ENCODE measurements at regions not wholly inside any gene's neighbourhood (a gene's known extent, or its start where the extent isn't known, plus 50 kb on each side); places are given as distances from the start of the nearest gene placed in this dataset.

DNA sequence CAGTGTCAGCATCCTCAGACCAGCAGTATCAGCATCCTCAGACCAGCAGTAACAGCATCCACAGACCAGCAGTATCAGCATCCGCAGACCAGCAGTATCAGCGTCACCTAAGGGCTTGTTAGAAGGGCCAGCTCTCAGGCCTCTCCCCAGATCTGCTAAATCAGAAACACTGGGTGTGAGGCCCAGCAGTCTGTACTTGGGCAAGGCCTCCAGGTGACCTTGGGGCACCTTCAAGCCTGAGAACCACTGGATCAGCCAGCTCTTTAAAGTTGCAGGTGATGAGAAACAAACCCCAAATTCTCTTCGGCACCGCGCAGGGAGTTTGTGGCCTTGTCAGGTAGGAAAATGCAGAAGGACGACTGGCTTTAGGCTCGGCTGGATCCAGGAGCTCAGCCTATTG, 290.5 kb upstream of the CDH4 start:
- H3K4me3 ChIP-seq (ENCODE audit: low read depth, low read length) = no peak overlapping the region
- DNase-seq (ENCODE audit: low read depth) = no peak
- TF ChIP-seq, protein P1, sequence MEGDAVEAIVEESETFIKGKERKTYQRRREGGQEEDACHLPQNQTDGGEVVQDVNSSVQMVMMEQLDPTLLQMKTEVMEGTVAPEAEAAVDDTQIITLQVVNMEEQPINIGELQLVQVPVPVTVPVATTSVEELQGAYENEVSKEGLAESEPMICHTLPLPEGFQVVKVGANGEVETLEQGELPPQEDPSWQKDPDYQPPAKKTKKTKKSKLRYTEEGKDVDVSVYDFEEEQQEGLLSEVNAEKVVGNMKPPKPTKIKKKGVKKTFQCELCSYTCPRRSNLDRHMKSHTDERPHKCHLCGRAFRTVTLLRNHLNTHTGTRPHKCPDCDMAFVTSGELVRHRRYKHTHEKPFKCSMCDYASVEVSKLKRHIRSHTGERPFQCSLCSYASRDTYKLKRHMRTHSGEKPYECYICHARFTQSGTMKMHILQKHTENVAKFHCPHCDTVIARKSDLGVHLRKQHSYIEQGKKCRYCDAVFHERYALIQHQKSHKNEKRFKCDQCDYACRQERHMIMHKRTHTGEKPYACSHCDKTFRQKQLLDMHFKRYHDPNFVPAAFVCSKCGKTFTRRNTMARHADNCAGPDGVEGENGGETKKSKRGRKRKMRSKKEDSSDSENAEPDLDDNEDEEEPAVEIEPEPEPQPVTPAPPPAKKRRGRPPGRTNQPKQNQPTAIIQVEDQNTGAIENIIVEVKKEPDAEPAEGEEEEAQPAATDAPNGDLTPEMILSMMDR (conservative IDR thresholded peaks at IDR 0.05; ENCODE audit: low read depth, low read length) = no peak

DNA sequence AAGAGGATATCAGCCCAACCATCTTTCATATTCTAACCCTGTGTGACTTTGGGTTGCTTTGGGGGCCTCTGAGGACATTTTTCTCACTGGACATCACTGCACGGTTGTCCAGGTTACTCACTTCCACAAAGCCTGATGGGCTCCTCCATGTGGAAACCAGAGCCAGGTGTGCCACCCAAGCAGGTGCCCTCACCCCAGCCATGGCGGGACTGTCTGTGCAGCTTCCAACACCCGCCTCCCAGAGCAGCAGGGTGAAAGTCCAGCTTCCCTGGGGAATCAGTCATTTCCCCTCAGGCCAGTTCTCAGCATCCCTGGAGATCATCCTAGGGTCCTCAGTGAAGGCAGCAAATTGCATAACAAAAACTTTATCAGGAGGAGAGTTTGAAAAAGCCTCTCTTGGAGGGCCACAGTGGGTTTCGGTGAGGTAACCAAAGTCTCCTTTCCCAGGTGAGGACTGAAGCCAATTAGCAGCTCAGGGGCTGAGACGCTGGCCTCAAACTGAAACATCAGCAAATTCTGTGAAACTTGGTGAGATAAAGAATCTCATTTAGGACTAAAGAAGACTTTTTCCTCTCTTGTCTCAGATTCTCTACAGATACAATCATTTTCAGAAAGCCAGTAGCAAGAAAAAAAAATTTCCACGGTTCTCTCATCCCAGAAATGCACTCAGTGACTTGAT, 289.6 kb upstream of the CDH4 start:
- TF ChIP-seq, protein P1 (conservative IDR thresholded peaks at IDR 0.05; ENCODE audit: low read depth, low read length) = no peak
- H3K4me3 ChIP-seq (ENCODE audit: low read depth, low read length) = no peak overlapping the region
- DNase-seq (ENCODE audit: low read depth) = no peak

DNA sequence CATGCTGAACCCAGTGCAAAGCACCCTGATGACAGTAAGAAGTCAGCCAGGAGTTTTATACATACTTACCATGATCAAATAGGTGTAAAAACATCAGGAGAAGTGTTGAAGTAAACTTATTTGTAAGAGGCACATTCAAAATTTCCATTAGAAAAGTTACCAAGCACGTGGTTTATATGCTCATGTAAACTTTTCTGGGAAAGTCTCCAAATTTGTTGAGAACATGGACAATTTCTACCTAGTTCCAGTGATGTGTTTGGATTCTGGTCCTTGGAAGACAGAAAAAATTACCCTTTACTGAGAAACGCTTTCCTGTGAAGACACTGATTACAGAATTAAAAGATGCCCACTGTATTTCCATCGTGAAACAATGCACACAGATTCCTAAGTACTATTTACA, 288.9 kb upstream of the CDH4 start:
- TF ChIP-seq, protein P1 (conservative IDR thresholded peaks at IDR 0.05; ENCODE audit: low read depth, low read length) = no peak
- DNase-seq (ENCODE audit: low read depth) = no peak
- no peak overlapping the region for H3K4me3 ChIP-seq (ENCODE audit: low read depth, low read length)

DNA sequence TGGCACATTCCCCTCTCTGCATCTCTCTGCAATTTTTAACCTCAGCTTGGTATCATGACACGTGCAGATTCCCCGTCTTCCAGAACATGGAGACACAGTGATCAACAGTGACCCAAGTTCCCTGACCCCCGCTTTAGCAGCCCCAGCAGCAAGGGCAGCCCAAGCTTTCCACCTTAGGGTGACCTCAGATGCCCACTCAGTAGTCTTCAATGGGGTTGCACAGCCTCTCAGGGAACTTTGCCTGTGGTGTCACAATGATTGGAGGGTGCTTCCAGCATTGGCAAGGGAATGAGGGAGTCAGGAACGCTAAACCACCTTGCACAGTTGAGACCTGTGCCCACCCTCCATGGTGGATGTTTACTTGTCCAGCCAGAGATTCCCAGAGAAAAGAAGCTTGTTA, 287.1 kb upstream of the CDH4 start:
- no peak overlapping the region for H3K4me3 ChIP-seq (ENCODE audit: low read depth, low read length)
- no peak for DNase-seq (ENCODE audit: low read depth)
- TF ChIP-seq, protein P1 (conservative IDR thresholded peaks at IDR 0.05; ENCODE audit: low read depth, low read length) = no peak

GRCh38 chr20:60966031-60966430, 286.0 kb upstream of the CDH4 start:
- H3K4me3 ChIP-seq (ENCODE audit: low read depth, low read length) = no peak overlapping the region
- TF ChIP-seq, protein P1 (conservative IDR thresholded peaks at IDR 0.05; ENCODE audit: low read depth, low read length) = no peak
- no peak for DNase-seq (ENCODE audit: low read depth)

DNA sequence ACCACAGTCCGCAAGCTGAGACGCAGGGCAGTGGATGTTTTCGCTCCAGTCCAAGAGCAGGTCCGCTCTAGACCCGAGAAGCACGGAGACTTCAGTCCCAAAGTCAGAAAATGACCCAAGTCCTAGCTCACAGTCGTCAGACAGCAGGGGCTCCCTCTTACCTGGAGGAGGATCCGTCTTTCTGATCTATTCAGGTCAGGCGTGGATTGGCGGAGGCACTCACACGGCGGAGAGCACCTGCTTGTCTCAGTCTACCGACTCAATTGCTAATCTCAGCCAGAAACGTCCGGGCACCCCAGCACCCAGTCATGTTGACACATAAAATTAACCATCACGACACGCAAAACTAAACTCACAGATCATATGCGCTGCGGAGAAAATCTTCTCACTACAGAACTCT, 285.3 kb upstream of the CDH4 start:
- no peak for DNase-seq (ENCODE audit: low read depth)
- TF ChIP-seq, protein P1 (conservative IDR thresholded peaks at IDR 0.05; ENCODE audit: low read depth, low read length) = no peak
- H3K4me3 ChIP-seq (ENCODE audit: low read depth, low read length) = no peak overlapping the region
